ENCODE measurements at regions not wholly inside any gene's neighbourhood (a gene's known extent, or its start where the extent isn't known, plus 50 kb on each side); places are given as distances from the start of the nearest gene placed in this dataset.

DNA sequence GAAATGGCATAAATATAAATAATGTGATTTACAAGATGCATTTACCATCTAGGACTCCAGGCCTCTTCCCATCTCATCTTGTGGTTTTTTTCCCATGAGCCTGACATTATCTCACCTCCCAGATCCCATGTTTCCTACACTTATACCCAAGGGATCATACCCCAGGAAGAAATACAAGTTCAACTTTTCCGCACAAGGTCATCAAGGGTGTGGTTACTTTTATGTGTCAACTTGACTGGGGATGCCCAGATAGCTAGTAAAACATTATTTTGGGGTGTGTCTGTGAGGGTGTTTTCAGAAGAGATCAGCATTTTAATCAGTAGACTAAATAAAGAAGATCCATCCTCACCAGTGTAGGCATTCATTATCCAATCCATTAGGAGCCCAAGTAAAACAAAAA lies 176.3 kb upstream of the TNFAIP3 start:
- no peak overlapping the region for H3K27ac ChIP-seq (ENCODE audit: control insufficient read depth, insufficient read depth)
- no peaks in the 10 kb centered on the region for H3K9me3 ChIP-seq (replicated peaks; ENCODE audit: control insufficient read depth, insufficient read depth, low read length)
- no peak overlapping the region for H3K9ac ChIP-seq (ENCODE audit: control insufficient read depth, insufficient read depth, low read length)
- SMC1A ChIA-PET (ENCODE audit: uncharacterized antibody, unreplicated experiment): interaction anchor here (0.7 to 3.2 kb wide), 5 partner anchors 9 to 24 kb away, joined by 3 to 14 read pairs (median 4); no protein-coding TSS in a partner anchor
- BruUV-seq (replicated peaks): no TSS peak
- DNase-seq (ENCODE audit: low read depth, low spot score) (no peak), FAIRE-seq (no peak), ATAC-seq (no peak)
- H2AFZ ChIP-seq (ENCODE audit: control insufficient read depth, low read depth, low read length): no peak overlapping the region
- 100% methylated on average over 1 of the region's 1 CpG for WGBS (ENCODE audit: insufficient coverage, insufficient replicate concordance, low lambda C conversion rate, missing lambda C conversion rate)
- in situ Hi-C loops (cut with MboI): no loop called here
- no peaks in the 10 kb centered on the region for H3K36me3 ChIP-seq (ENCODE audit: control insufficient read depth in 2 of 2, insufficient read depth in 2 of 2, low read length in 1 of 2)
- no peaks in the 10 kb centered on the region for H4K20me1 ChIP-seq (ENCODE audit: control insufficient read depth, insufficient read depth)
- H3K27me3 ChIP-seq (replicated peaks in 1 of 2; ENCODE audit: control insufficient read depth in 2 of 2, insufficient read depth in 2 of 2, low read length in 1 of 2): no peaks in the 10 kb centered on the region
- intact Hi-C loops (cut with micrococcal nuclease; ENCODE audit: unreplicated experiment): no loop called here
- CTCF ChIA-PET: interaction anchor here (1.0 to 1.1 kb wide), 2 partner anchors 14 to 254 kb away, joined by 3 read pairs; no protein-coding TSS in a partner anchor
- no peaks in the 10 kb centered on the region for H3K4me1 ChIP-seq (ENCODE audit: control insufficient read depth, insufficient read depth, low read length)
- no peak overlapping the region for H3K4me2 ChIP-seq (ENCODE audit: control insufficient read depth, insufficient read depth)
- RAD21 ChIA-PET (ENCODE audit: unreplicated experiment): no interaction called here
- POLR2A ChIA-PET: no interaction called here
- no peaks in the 10 kb centered on the region for H3K79me2 ChIP-seq (ENCODE audit: control insufficient read depth, insufficient read depth, low read length)
- H3K4me3 ChIP-seq: no peak overlapping the region
- TF ChIP-seq NRF1 (conservative IDR thresholded peaks at IDR 0.05; ENCODE audit: low read depth, low read length): no peak
- TF ChIP-seq, protein P1, sequence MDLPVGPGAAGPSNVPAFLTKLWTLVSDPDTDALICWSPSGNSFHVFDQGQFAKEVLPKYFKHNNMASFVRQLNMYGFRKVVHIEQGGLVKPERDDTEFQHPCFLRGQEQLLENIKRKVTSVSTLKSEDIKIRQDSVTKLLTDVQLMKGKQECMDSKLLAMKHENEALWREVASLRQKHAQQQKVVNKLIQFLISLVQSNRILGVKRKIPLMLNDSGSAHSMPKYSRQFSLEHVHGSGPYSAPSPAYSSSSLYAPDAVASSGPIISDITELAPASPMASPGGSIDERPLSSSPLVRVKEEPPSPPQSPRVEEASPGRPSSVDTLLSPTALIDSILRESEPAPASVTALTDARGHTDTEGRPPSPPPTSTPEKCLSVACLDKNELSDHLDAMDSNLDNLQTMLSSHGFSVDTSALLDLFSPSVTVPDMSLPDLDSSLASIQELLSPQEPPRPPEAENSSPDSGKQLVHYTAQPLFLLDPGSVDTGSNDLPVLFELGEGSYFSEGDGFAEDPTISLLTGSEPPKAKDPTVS (IDR thresholded peaks at IDR 0.05; ENCODE audit: low read depth, low read length): no peak
- TF ChIP-seq MTA2 (IDR thresholded peaks at IDR 0.05; ENCODE audit: low read depth): no peak
- TF ChIP-seq SRF (IDR thresholded peaks at IDR 0.05; ENCODE audit: low read depth in 2 of 2, low read length in 2 of 2): no peak
- TF ChIP-seq RCOR1 (conservative IDR thresholded peaks at IDR 0.05; ENCODE audit: low read depth, low read length): no peak
- no peak for TF ChIP-seq CHD1 (IDR thresholded peaks at IDR 0.05; ENCODE audit: low read depth, low read length)
- TF ChIP-seq, protein P2, sequence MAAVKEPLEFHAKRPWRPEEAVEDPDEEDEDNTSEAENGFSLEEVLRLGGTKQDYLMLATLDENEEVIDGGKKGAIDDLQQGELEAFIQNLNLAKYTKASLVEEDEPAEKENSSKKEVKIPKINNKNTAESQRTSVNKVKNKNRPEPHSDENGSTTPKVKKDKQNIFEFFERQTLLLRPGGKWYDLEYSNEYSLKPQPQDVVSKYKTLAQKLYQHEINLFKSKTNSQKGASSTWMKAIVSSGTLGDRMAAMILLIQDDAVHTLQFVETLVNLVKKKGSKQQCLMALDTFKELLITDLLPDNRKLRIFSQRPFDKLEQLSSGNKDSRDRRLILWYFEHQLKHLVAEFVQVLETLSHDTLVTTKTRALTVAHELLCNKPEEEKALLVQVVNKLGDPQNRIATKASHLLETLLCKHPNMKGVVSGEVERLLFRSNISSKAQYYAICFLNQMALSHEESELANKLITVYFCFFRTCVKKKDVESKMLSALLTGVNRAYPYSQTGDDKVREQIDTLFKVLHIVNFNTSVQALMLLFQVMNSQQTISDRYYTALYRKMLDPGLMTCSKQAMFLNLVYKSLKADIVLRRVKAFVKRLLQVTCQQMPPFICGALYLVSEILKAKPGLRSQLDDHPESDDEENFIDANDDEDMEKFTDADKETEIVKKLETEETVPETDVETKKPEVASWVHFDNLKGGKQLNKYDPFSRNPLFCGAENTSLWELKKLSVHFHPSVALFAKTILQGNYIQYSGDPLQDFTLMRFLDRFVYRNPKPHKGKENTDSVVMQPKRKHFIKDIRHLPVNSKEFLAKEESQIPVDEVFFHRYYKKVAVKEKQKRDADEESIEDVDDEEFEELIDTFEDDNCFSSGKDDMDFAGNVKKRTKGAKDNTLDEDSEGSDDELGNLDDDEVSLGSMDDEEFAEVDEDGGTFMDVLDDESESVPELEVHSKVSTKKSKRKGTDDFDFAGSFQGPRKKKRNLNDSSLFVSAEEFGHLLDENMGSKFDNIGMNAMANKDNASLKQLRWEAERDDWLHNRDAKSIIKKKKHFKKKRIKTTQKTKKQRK (IDR thresholded peaks at IDR 0.05; ENCODE audit: low read depth, low read length): no peak
- no peak for TF ChIP-seq ATF3 (IDR thresholded peaks at IDR 0.05; ENCODE audit: borderline replicate concordance, extremely low read depth, low read depth, low read length)
- no peak for TF ChIP-seq IRF3 (IDR thresholded peaks at IDR 0.05)
- TF ChIP-seq, protein P3, sequence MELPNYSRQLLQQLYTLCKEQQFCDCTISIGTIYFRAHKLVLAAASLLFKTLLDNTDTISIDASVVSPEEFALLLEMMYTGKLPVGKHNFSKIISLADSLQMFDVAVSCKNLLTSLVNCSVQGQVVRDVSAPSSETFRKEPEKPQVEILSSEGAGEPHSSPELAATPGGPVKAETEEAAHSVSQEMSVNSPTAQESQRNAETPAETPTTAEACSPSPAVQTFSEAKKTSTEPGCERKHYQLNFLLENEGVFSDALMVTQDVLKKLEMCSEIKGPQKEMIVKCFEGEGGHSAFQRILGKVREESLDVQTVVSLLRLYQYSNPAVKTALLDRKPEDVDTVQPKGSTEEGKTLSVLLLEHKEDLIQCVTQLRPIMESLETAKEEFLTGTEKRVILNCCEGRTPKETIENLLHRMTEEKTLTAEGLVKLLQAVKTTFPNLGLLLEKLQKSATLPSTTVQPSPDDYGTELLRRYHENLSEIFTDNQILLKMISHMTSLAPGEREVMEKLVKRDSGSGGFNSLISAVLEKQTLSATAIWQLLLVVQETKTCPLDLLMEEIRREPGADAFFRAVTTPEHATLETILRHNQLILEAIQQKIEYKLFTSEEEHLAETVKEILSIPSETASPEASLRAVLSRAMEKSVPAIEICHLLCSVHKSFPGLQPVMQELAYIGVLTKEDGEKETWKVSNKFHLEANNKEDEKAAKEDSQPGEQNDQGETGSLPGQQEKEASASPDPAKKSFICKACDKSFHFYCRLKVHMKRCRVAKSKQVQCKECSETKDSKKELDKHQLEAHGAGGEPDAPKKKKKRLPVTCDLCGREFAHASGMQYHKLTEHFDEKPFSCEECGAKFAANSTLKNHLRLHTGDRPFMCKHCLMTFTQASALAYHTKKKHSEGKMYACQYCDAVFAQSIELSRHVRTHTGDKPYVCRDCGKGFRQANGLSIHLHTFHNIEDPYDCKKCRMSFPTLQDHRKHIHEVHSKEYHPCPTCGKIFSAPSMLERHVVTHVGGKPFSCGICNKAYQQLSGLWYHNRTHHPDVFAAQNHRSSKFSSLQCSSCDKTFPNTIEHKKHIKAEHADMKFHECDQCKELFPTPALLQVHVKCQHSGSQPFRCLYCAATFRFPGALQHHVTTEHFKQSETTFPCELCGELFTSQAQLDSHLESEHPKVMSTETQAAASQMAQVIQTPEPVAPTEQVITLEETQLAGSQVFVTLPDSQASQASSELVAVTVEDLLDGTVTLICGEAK (IDR thresholded peaks at IDR 0.05; ENCODE audit: borderline replicate concordance): no peak
- no peak for TF ChIP-seq NKRF (conservative IDR thresholded peaks at IDR 0.05)
